Spleen (tissue), 7 donors: ENCODE measurements at regions not wholly inside any gene's neighbourhood (a gene's known extent, or its start where the extent isn't known, plus 50 kb on each side); places are given as distances from the start of the nearest gene placed in this dataset.

Source experiments
- POLR2A ChIP-seq, 3 donors: fragments of 450-650 bp; IDR thresholded peaks; one replicate each; pipeline ENCODE4 v1.5.1; 2017; ENCODE audit warnings: antibody characterized with exemption in 3 of 3, mild to moderate bottlenecking in 1 of 3
- POLR2AphosphoS5 ChIP-seq, 3 donors: sonication (generic); formaldehyde crosslinking; IDR thresholded peaks; one replicate each; pipeline ENCODE4 v1.5.1; 2017; ENCODE audit warnings: antibody characterized with exemption in 3 of 3
- TF ChIP-seq, protein P1 (sequence below), 11 experiments: fragments of 200-600 bp in 7 of 11; fragments of 450-650 bp in 4 of 11; sonication (generic) in 4 of 11; IDR thresholded peaks in 8 of 11; conservative IDR thresholded peaks in 3 of 11; 1 replicate in 7 of 11; 2 replicates in 4 of 11; pipeline versions ENCODE4 v1.4.0 to v1.8.0; 2016 to 2021; ENCODE audit warnings: antibody characterized with exemption in 11 of 11, inconsistent platforms in 4 of 11, mild to moderate bottlenecking in 1 of 11
- donor health status: DM: no; HTN: no; CAD: no; lungs with moderate emphysema.
- donor health status: DM: no; HTN: no; CAD: no.
- donor health status: DM: no; HTN: no; CAD: no.

DNA sequence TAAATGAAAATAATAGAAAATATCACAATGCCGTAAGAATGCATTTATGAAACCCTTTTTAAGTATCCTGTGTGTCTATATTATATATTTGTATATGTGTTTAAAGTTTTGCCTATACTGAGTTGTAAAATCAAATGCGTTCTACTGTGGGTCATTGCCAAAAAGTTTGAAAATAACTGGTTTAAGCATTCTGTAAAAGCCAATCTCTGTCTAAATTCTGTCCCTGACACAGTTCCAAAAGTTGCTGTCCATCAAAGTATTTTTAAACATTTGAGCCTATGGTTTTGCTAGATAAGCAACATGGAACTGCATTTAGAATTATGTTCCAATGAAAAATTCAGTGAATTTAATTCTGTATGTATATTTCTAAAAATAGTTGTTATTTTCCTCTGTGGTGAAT is 1360.4 kb upstream of the CRIM1 start:
- TF ChIP-seq POLR2A (IDR thresholded peaks at IDR 0.05) (no peak), POLR2AphosphoS5 (IDR thresholded peaks at IDR 0.05) (no peak)
- TF ChIP-seq, protein P1, sequence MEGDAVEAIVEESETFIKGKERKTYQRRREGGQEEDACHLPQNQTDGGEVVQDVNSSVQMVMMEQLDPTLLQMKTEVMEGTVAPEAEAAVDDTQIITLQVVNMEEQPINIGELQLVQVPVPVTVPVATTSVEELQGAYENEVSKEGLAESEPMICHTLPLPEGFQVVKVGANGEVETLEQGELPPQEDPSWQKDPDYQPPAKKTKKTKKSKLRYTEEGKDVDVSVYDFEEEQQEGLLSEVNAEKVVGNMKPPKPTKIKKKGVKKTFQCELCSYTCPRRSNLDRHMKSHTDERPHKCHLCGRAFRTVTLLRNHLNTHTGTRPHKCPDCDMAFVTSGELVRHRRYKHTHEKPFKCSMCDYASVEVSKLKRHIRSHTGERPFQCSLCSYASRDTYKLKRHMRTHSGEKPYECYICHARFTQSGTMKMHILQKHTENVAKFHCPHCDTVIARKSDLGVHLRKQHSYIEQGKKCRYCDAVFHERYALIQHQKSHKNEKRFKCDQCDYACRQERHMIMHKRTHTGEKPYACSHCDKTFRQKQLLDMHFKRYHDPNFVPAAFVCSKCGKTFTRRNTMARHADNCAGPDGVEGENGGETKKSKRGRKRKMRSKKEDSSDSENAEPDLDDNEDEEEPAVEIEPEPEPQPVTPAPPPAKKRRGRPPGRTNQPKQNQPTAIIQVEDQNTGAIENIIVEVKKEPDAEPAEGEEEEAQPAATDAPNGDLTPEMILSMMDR (IDR thresholded peaks at IDR 0.05 in 8 of 11, conservative IDR thresholded peaks at IDR 0.05 in 3 of 11) = no peak
